Adrenal gland (tissue), 9 donors: ENCODE measurements at regions not wholly inside any gene's neighbourhood (a gene's known extent, or its start where the extent isn't known, plus 50 kb on each side); places are given as distances from the start of the nearest gene placed in this dataset.

ENCODE experiments used
- DNase-seq, 7 donors: peaks; one replicate each; pipeline ENCODE4 v3.0.0-alpha.2; 2019 to 2020
- H3K27ac ChIP-seq, 5 donors: fragments of 200-600 bp; sonication (generic) in 4 of 5; 1 replicate in 3 of 5; 2 replicates in 2 of 5; pipeline versions ENCODE4 v1.5.1 to v1.8.0; 2016 to 2020; ENCODE audit warnings: mild to moderate bottlenecking in 1 of 5
- H3K27me3 ChIP-seq: fragments of 200-600 bp; 2 replicates; pipeline ENCODE4 v1.8.0; 2021
- H3K36me3 ChIP-seq, 2 donors: fragments of 200-600 bp; replicated peaks in 1 of 2; 1 replicate in 1 of 2; 2 replicates in 1 of 2; pipeline versions ENCODE4 v1.5.1 to v1.8.0; 2018 to 2022
- H3K4me1 ChIP-seq, 2 donors: fragments of 200-600 bp; replicated peaks in 1 of 2; 1 replicate in 1 of 2; 2 replicates in 1 of 2; pipeline versions ENCODE4 v1.5.1 to v1.8.0; 2018 to 2021
- H3K4me3 ChIP-seq, 4 donors: fragments of 200-600 bp; sonication (generic) in 3 of 4; one replicate each; pipeline ENCODE4 v1.5.1; 2016 to 2018
- H3K9me3 ChIP-seq, 3 donors: fragments of 200-600 bp; sonication (generic) in 1 of 3; replicated peaks in 1 of 3; 1 replicate in 2 of 3; 2 replicates in 1 of 3; pipeline versions ENCODE4 v1.5.1 to v1.8.0; 2016 to 2021
- CTCF ChIP-seq, 6 experiments: fragments of 450-650 bp in 4 of 6; fragments of 200-600 bp in 2 of 6; sonication (generic) in 1 of 6; IDR thresholded peaks; 1 replicate in 5 of 6; 2 replicates in 1 of 6; pipeline versions ENCODE4 v1.5.1 to v1.8.0; 2016 to 2021; ENCODE audit warnings: antibody characterized with exemption in 6 of 6, mild to moderate bottlenecking in 2 of 6, moderate library complexity in 1 of 6
- POLR2A ChIP-seq, 2 donors: fragments of 450-650 bp; IDR thresholded peaks; one replicate each; pipeline ENCODE4 v1.6.1; 2017; ENCODE audit warnings: antibody characterized with exemption in 2 of 2, mild to moderate bottlenecking in 2 of 2, moderate library complexity in 1 of 2
- WGBS, 4 donors: extraction: QIAGEN DNeasy Blood & Tissue Kit in 2 of 4; methylation state at CpG; one replicate each; pipeline versions ENCODE4 v1.1.5 to v1.1.7; 2013 to 2017; 5-methylcytosine and 5-hydroxymethylcytosine counted together
- intact Hi-C, 2 donors: fragments of 100-400 bp; cut with DNase I; formaldehyde crosslinking; loops; one replicate each; pipeline versions ENCODE4 v1.14.1 to v1.15.0; 2022 to 2023
- donor health status: healthy with polysubstance abuse.
- donor health status: Bipolar disorder and iron deficiency.
- donor health status: DM: yes; HTN: yes; CAD: no.
- donor health status: DM: no; HTN: no; CAD: no.
- donor health status: DM: no; HTN: no; CAD: no.

- intact Hi-C loops: loop anchor here in 1 of 2 donors (10.0 kb wide), 1 partner anchor 1079 kb away; no protein-coding TSS in a partner anchor
Observed at GRCh38 chr18:73843455-73843854, 304.2 kb downstream of the FBXO15 start.

GRCh38 chr18:73842795-73843394 is 304.7 kb downstream of the FBXO15 start:
- Histone ChIP-seq H3K36me3 (no peaks in the 10 kb centered on the region), H3K4me1 (no peaks in the 10 kb centered on the region), H3K9me3 (no peaks in the 10 kb centered on the region), H3K27ac (no peak overlapping the region), H3K27me3 (peaks cover 6% of the 10 kb centered on the region), H3K4me3 (peak overlapping the region in 1 of 4 donors; percentile 26)
- 4 to 6% (median 4%) methylated on average over 10 of the region's 10 CpGs for WGBS, 4 donors
- TF ChIP-seq POLR2A (IDR thresholded peaks at IDR 0.05): no peak
- peak; percentile 59 to 91 (median 77) for TF ChIP-seq CTCF (IDR thresholded peaks at IDR 0.05)
- intact Hi-C loops: loop anchor here in 1 of 2 donors (10.0 kb wide), 1 partner anchor 1078 kb away; no protein-coding TSS in a partner anchor
- peak; percentile 23 to 65 (median 37) for DNase-seq

More at GRCh38 chr18:73843455-73843854, 304.2 kb downstream of the FBXO15 start:
- WGBS, 4 donors: 36 to 52% (median 42%) methylated on average over 7 of the region's 7 CpGs
- Histone ChIP-seq H3K27ac (no peak overlapping the region), H3K27me3 (peaks cover 6% of the 10 kb centered on the region), H3K4me3 (no peak overlapping the region), H3K4me1 (no peaks in the 10 kb centered on the region), H3K9me3 (no peaks in the 10 kb centered on the region), H3K36me3 (no peaks in the 10 kb centered on the region)
- no peak for DNase-seq
- TF ChIP-seq POLR2A (IDR thresholded peaks at IDR 0.05) (no peak), CTCF (IDR thresholded peaks at IDR 0.05) (no peak)

- Histone ChIP-seq H3K4me3 (no peak overlapping the region), H3K27me3 (peaks cover 6% of the 10 kb centered on the region), H3K4me1 (no peaks in the 10 kb centered on the region), H3K27ac (no peak overlapping the region), H3K36me3 (no peaks in the 10 kb centered on the region), H3K9me3 (no peaks in the 10 kb centered on the region)
- intact Hi-C loops: loop anchor here in 1 of 2 donors (10.0 kb wide), 1 partner anchor 1077 kb away; no protein-coding TSS in a partner anchor
- no peak for TF ChIP-seq POLR2A (IDR thresholded peaks at IDR 0.05)
- TF ChIP-seq CTCF (IDR thresholded peaks at IDR 0.05): no peak
- DNase-seq: no peak
- WGBS, 4 donors: 46 to 59% (median 51%) methylated on average over 1 of the region's 1 CpG
Observed at GRCh38 chr18:73841661-73842060, 306.0 kb downstream of the FBXO15 start.

- H3K27me3 ChIP-seq: peaks cover 6% of the 10 kb centered on the region
- H3K36me3 ChIP-seq: no peaks in the 10 kb centered on the region
- H3K27ac ChIP-seq: no peak overlapping the region
- H3K4me3 ChIP-seq: no peak overlapping the region
- DNase-seq: no peak
- no peaks in the 10 kb centered on the region for H3K9me3 ChIP-seq
- intact Hi-C loops: loop anchor here in 1 of 2 donors (10.0 kb wide), 1 partner anchor 1076 kb away; no protein-coding TSS in a partner anchor
- H3K4me1 ChIP-seq: no peaks in the 10 kb centered on the region
- TF ChIP-seq POLR2A (IDR thresholded peaks at IDR 0.05) (no peak), CTCF (IDR thresholded peaks at IDR 0.05) (no peak)
- 48 to 76% (median 57%) methylated on average over 5 to 11 of the region's 11 CpGs for WGBS, 4 donors
Observed at GRCh38 chr18:73840319-73840945, 307.2 kb downstream of the FBXO15 start.
